Karpas-422 (cell line): ENCODE measurements at regions not wholly inside any gene's neighbourhood (a gene's known extent, or its start where the extent isn't known, plus 50 kb on each side); places are given as distances from the start of the nearest gene placed in this dataset.
"Not testable (repeated sequence)": the region's sequence is repeated elsewhere in the genome, so short reads cannot be mapped to it uniquely, and the experiment has no call there.

ENCODE experiments used
- DNase-seq: peaks from one replicate; pipeline ENCODE4 v3.0.0-alpha.2; 2015
- H2AFZ ChIP-seq: fragments of 200-600 bp; sonication (generic); 2 replicates; pipeline ENCODE4 v1.6.1; 2014; ENCODE audit warnings: antibody characterized with exemption, low read length, mixed read lengths
- H3K27ac ChIP-seq: fragments of 200-600 bp; sonication (generic); 2 replicates; pipeline ENCODE4 v1.5.1; 2014; ENCODE audit warnings: mild to moderate bottlenecking, low read length, moderate library complexity
- H3K27me3 ChIP-seq: fragments of 200-600 bp; sonication (generic); 2 replicates; pipeline ENCODE4 v1.6.1; 2014; ENCODE audit warnings: low read length, mixed read lengths
- H3K36me3 ChIP-seq: fragments of 200-600 bp; sonication (generic); 2 replicates; pipeline ENCODE4 v1.6.1; 2014; ENCODE audit warnings: low read length, mixed read lengths; ENCODE audit not compliant: insufficient read depth
- H3K4me1 ChIP-seq: fragments of 200-600 bp; sonication (generic); 2 replicates; pipeline ENCODE4 v1.6.1; 2014; ENCODE audit warnings: mild to moderate bottlenecking, low read length, mixed read lengths
- H3K4me2 ChIP-seq: fragments of 200-600 bp; sonication (generic); 2 replicates; pipeline ENCODE4 v1.6.1; 2014; ENCODE audit warnings: low read length, low read depth, mild to moderate bottlenecking; ENCODE audit not compliant: poor library complexity, severe bottlenecking
- H3K4me3 ChIP-seq: fragments of 200-600 bp; sonication (generic); 2 replicates; pipeline ENCODE4 v1.5.1; 2014; ENCODE audit warnings: mild to moderate bottlenecking, antibody characterized with exemption, low read length, mixed read lengths
- H3K79me2 ChIP-seq: fragments of 200-600 bp; sonication (generic); 2 replicates; pipeline ENCODE4 v1.6.1; 2014; ENCODE audit warnings: mild to moderate bottlenecking, low read length, mixed read lengths
- H3K9ac ChIP-seq: fragments of 200-600 bp; sonication (generic); 2 replicates; pipeline ENCODE4 v1.6.0; 2014; ENCODE audit warnings: low read length
- H3K9me2 ChIP-seq: fragments of 200-600 bp; sonication (generic), shearing (Covaris generic); replicated peaks from 2 replicates; pipeline ENCODE4 v1.6.0; 2014; ENCODE audit warnings: mild to moderate bottlenecking, low read length, moderate library complexity; ENCODE audit not compliant: insufficient read depth
- H3K9me3 ChIP-seq: fragments of 300-700, 200-600 bp; sonication (generic); 2 replicates; pipeline ENCODE4 v1.6.1; 2014; ENCODE audit warnings: low read length, mixed read lengths
- H4K20me1 ChIP-seq: fragments of 200-600 bp; sonication (generic); 2 replicates; pipeline ENCODE4 v1.6.1; 2014; ENCODE audit warnings: mild to moderate bottlenecking, antibody characterized with exemption, low read length, low read depth; ENCODE audit not compliant: insufficient read depth

- H3K27me3 ChIP-seq: no peaks in the 10 kb centered on the region
- no peaks in the 10 kb centered on the region for H3K9me2 ChIP-seq
- H3K4me3 ChIP-seq: no peak overlapping the region
- H3K4me1 ChIP-seq: no peaks in the 10 kb centered on the region
- no peak overlapping the region for H3K4me2 ChIP-seq
- no peak overlapping the region for H2AFZ ChIP-seq
- H3K79me2 ChIP-seq: no peaks in the 10 kb centered on the region
- H3K36me3 ChIP-seq: no peaks in the 10 kb centered on the region
- no peak overlapping the region for H3K9ac ChIP-seq
- no peak for DNase-seq
- H3K9me3 ChIP-seq: no peaks in the 10 kb centered on the region
- no peaks in the 10 kb centered on the region for H4K20me1 ChIP-seq
- no peak overlapping the region for H3K27ac ChIP-seq
These were observed 544.5 kb upstream of the ANO3 start for GRCh38 chr11:25787416-25787815.

GRCh38 chr11:25790396-25790795, 541.5 kb upstream of the ANO3 start:
- H3K9me3 ChIP-seq: peaks cover 3% of the 10 kb centered on the region; the same call in 1 of the 2 replicates

GRCh38 chr11:25793637-25794036, 538.3 kb upstream of the ANO3 start:
- H3K36me3 ChIP-seq: no peaks in the 10 kb centered on the region
- no peak for DNase-seq
- peaks cover 3% of the 10 kb centered on the region; the same call in 1 of the 2 replicates for H3K9me3 ChIP-seq
- H3K9me2 ChIP-seq: no peaks in the 10 kb centered on the region
- no peaks in the 10 kb centered on the region for H4K20me1 ChIP-seq
- H3K4me1 ChIP-seq: no peaks in the 10 kb centered on the region
- H3K9ac ChIP-seq: no peak overlapping the region
- no peaks in the 10 kb centered on the region for H3K27me3 ChIP-seq
- H3K4me2 ChIP-seq: no peak overlapping the region
- no peak overlapping the region for H3K4me3 ChIP-seq
- no peak overlapping the region for H2AFZ ChIP-seq
- H3K27ac ChIP-seq: no peak overlapping the region
- no peaks in the 10 kb centered on the region for H3K79me2 ChIP-seq

More at GRCh38 chr11:25790396-25790795, 541.5 kb upstream of the ANO3 start:
- Histone ChIP-seq H3K9ac (no peak overlapping the region), H3K4me1 (no peaks in the 10 kb centered on the region), H3K4me3 (no peak overlapping the region), H3K9me2 (no peaks in the 10 kb centered on the region), H3K36me3 (no peaks in the 10 kb centered on the region), H3K79me2 (no peaks in the 10 kb centered on the region), H4K20me1 (no peaks in the 10 kb centered on the region), H3K4me2 (no peak overlapping the region), H2AFZ (no peak overlapping the region), H3K27me3 (no peaks in the 10 kb centered on the region), H3K27ac (no peak overlapping the region)
- DNase-seq: no peak

- Histone ChIP-seq H3K79me2 (no peaks in the 10 kb centered on the region), H3K9me3 (peaks cover 3% of the 10 kb centered on the region; the same call in 1 of the 2 replicates), H3K4me3 (no peak overlapping the region), H3K9ac (no peak overlapping the region), H4K20me1 (no peaks in the 10 kb centered on the region), H3K4me1 (no peaks in the 10 kb centered on the region), H3K36me3 (no peaks in the 10 kb centered on the region), H3K27ac (no peak overlapping the region), H2AFZ (no peak overlapping the region), H3K27me3 (no peaks in the 10 kb centered on the region), H3K9me2 (no peaks in the 10 kb centered on the region), H3K4me2 (no peak overlapping the region)
- DNase-seq: no peak
These were observed 537.1 kb upstream of the ANO3 start for GRCh38 chr11:25794804-25795203.

GRCh38 chr11:25816411-25816810, 515.5 kb upstream of the ANO3 start:
- no peak for DNase-seq
- H3K9ac ChIP-seq: no peak overlapping the region
- no peak overlapping the region for H3K27ac ChIP-seq
- no peaks in the 10 kb centered on the region for H3K79me2 ChIP-seq
- H3K36me3 ChIP-seq: no peaks in the 10 kb centered on the region
- H3K4me3 ChIP-seq: no peak overlapping the region
- no peaks in the 10 kb centered on the region for H4K20me1 ChIP-seq
- no peaks in the 10 kb centered on the region for H3K4me1 ChIP-seq
- H3K27me3 ChIP-seq: no peaks in the 10 kb centered on the region
- no peak overlapping the region for H3K4me2 ChIP-seq
- no peaks in the 10 kb centered on the region for H3K9me2 ChIP-seq
- H3K9me3 ChIP-seq: no peaks in the 10 kb centered on the region
- H2AFZ ChIP-seq: no peak overlapping the region

GRCh38 chr11:25824688-25825087, 507.2 kb upstream of the ANO3 start:
- H3K9me2 ChIP-seq: no peaks in the 10 kb centered on the region
- H3K27ac ChIP-seq: no peak overlapping the region
- no peaks in the 10 kb centered on the region for H3K9me3 ChIP-seq
- H3K36me3 ChIP-seq: no peaks in the 10 kb centered on the region
- no peak overlapping the region for H2AFZ ChIP-seq
- no peaks in the 10 kb centered on the region for H3K4me1 ChIP-seq
- no peak overlapping the region for H3K4me3 ChIP-seq
- H3K27me3 ChIP-seq: no peaks in the 10 kb centered on the region
- no peak overlapping the region for H3K4me2 ChIP-seq
- no peak overlapping the region for H3K9ac ChIP-seq
- no peaks in the 10 kb centered on the region for H3K79me2 ChIP-seq
- no peak for DNase-seq
- no peaks in the 10 kb centered on the region for H4K20me1 ChIP-seq

GRCh38 chr11:25831485-25831884, 500.4 kb upstream of the ANO3 start:
- DNase-seq, H3K9me3 ChIP-seq, H3K4me2 ChIP-seq, H3K9ac ChIP-seq, H2AFZ ChIP-seq, H3K4me1 ChIP-seq, H3K79me2 ChIP-seq, H3K27ac ChIP-seq, H3K27me3 ChIP-seq, H3K4me3 ChIP-seq, H4K20me1 ChIP-seq, H3K36me3 ChIP-seq, H3K9me2 ChIP-seq: not testable (repeated sequence)

- no peak overlapping the region for H3K4me3 ChIP-seq
- H4K20me1 ChIP-seq: no peaks in the 10 kb centered on the region
- H3K4me2 ChIP-seq: no peak overlapping the region
- no peaks in the 10 kb centered on the region for H3K9me3 ChIP-seq
- H3K9ac ChIP-seq: no peak overlapping the region
- DNase-seq: no peak
- no peaks in the 10 kb centered on the region for H3K36me3 ChIP-seq
- H3K27me3 ChIP-seq: no peaks in the 10 kb centered on the region
- H3K4me1 ChIP-seq: no peaks in the 10 kb centered on the region
- H3K27ac ChIP-seq: no peak overlapping the region
- H3K9me2 ChIP-seq: no peaks in the 10 kb centered on the region
- H3K79me2 ChIP-seq: no peaks in the 10 kb centered on the region
- H2AFZ ChIP-seq: no peak overlapping the region
These were observed 492.9 kb upstream of the ANO3 start for GRCh38 chr11:25838918-25839625.
